Fibroblast of lung (primary cell): ENCODE measurements at regions not wholly inside any gene's neighbourhood (a gene's known extent, or its start where the extent isn't known, plus 50 kb on each side); places are given as distances from the start of the nearest gene placed in this dataset.

Experiments
- EZH2 ChIP-seq: IDR thresholded peaks from 2 replicates; pipeline ENCODE4 v1.5.1; 2012; ENCODE audit warnings: low read length, control low read depth, mild to moderate bottlenecking; ENCODE audit errors: missing control alignments
- TF ChIP-seq, protein P1 (sequence below), 2 donors: IDR thresholded peaks in 1 of 2; conservative IDR thresholded peaks in 1 of 2; 1 replicate in 1 of 2; 2 replicates in 1 of 2; pipeline ENCODE4 v1.5.1; 2011 to 2012; ENCODE audit warnings: low read length in 2 of 2, control low read depth in 1 of 2, inconsistent platforms in 1 of 2, low read depth in 1 of 2, mild to moderate bottlenecking in 1 of 2

DNA sequence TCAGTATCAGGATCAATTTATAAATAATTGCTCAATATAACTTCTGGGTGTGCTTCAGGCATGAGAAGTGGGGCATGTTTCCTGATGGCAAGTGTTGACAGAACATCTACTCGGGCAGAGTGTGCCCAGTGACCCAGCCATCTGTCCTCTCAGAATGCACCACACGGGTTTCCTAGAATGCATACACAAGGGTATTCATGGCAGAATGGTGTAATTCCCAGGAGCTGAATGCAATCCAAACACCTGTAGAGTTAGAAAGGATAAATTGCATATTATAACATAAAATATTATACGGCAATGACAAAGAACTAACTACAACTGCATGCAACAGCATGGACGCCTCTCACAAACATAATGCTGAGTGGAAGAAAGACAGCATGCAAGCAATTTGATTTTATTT is 391.9 kb downstream of the SIPA1L2 start:
- TF ChIP-seq, protein P1, sequence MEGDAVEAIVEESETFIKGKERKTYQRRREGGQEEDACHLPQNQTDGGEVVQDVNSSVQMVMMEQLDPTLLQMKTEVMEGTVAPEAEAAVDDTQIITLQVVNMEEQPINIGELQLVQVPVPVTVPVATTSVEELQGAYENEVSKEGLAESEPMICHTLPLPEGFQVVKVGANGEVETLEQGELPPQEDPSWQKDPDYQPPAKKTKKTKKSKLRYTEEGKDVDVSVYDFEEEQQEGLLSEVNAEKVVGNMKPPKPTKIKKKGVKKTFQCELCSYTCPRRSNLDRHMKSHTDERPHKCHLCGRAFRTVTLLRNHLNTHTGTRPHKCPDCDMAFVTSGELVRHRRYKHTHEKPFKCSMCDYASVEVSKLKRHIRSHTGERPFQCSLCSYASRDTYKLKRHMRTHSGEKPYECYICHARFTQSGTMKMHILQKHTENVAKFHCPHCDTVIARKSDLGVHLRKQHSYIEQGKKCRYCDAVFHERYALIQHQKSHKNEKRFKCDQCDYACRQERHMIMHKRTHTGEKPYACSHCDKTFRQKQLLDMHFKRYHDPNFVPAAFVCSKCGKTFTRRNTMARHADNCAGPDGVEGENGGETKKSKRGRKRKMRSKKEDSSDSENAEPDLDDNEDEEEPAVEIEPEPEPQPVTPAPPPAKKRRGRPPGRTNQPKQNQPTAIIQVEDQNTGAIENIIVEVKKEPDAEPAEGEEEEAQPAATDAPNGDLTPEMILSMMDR (conservative IDR thresholded peaks at IDR 0.05 in 1 of 2, IDR thresholded peaks at IDR 0.05 in 1 of 2; ENCODE audit: low read depth in 1 of 2, low read length in 2 of 2): no peak
- no peak for TF ChIP-seq EZH2
